ENCODE measurements at regions not wholly inside any gene's neighbourhood (a gene's known extent, or its start where the extent isn't known, plus 50 kb on each side); places are given as distances from the start of the nearest gene placed in this dataset.

- no peak for TF ChIP-seq CTCF (IDR thresholded peaks at IDR 0.05)
- no peak for TF ChIP-seq POLR2A (IDR thresholded peaks at IDR 0.05)
These were observed 230.7 kb upstream of the CCL2 start for GRCh38 chr17:34024386-34024785.

All from esophagus squamous epithelium (tissue), 4 donors.